Karpas-422 (cell line): ENCODE measurements at regions not wholly inside any gene's neighbourhood (a gene's known extent, or its start where the extent isn't known, plus 50 kb on each side); places are given as distances from the start of the nearest gene placed in this dataset.

Experiments
- DNase-seq: peaks from one replicate; pipeline ENCODE4 v3.0.0-alpha.2; 2015
- H2AFZ ChIP-seq: fragments of 200-600 bp; sonication (generic); 2 replicates; pipeline ENCODE4 v1.6.1; 2014; ENCODE audit warnings: antibody characterized with exemption, low read length, mixed read lengths
- H3K27ac ChIP-seq: fragments of 200-600 bp; sonication (generic); 2 replicates; pipeline ENCODE4 v1.5.1; 2014; ENCODE audit warnings: mild to moderate bottlenecking, low read length, moderate library complexity
- H3K27me3 ChIP-seq: fragments of 200-600 bp; sonication (generic); 2 replicates; pipeline ENCODE4 v1.6.1; 2014; ENCODE audit warnings: low read length, mixed read lengths
- H3K36me3 ChIP-seq: fragments of 200-600 bp; sonication (generic); 2 replicates; pipeline ENCODE4 v1.6.1; 2014; ENCODE audit warnings: low read length, mixed read lengths; ENCODE audit not compliant: insufficient read depth
- H3K4me1 ChIP-seq: fragments of 200-600 bp; sonication (generic); 2 replicates; pipeline ENCODE4 v1.6.1; 2014; ENCODE audit warnings: mild to moderate bottlenecking, low read length, mixed read lengths
- H3K4me2 ChIP-seq: fragments of 200-600 bp; sonication (generic); 2 replicates; pipeline ENCODE4 v1.6.1; 2014; ENCODE audit warnings: low read length, low read depth, mild to moderate bottlenecking; ENCODE audit not compliant: poor library complexity, severe bottlenecking
- H3K4me3 ChIP-seq: fragments of 200-600 bp; sonication (generic); 2 replicates; pipeline ENCODE4 v1.5.1; 2014; ENCODE audit warnings: mild to moderate bottlenecking, antibody characterized with exemption, low read length, mixed read lengths
- H3K79me2 ChIP-seq: fragments of 200-600 bp; sonication (generic); 2 replicates; pipeline ENCODE4 v1.6.1; 2014; ENCODE audit warnings: mild to moderate bottlenecking, low read length, mixed read lengths
- H3K9ac ChIP-seq: fragments of 200-600 bp; sonication (generic); 2 replicates; pipeline ENCODE4 v1.6.0; 2014; ENCODE audit warnings: low read length
- H3K9me2 ChIP-seq: fragments of 200-600 bp; sonication (generic), shearing (Covaris generic); replicated peaks from 2 replicates; pipeline ENCODE4 v1.6.0; 2014; ENCODE audit warnings: mild to moderate bottlenecking, low read length, moderate library complexity; ENCODE audit not compliant: insufficient read depth
- H3K9me3 ChIP-seq: fragments of 300-700, 200-600 bp; sonication (generic); 2 replicates; pipeline ENCODE4 v1.6.1; 2014; ENCODE audit warnings: low read length, mixed read lengths
- H4K20me1 ChIP-seq: fragments of 200-600 bp; sonication (generic); 2 replicates; pipeline ENCODE4 v1.6.1; 2014; ENCODE audit warnings: mild to moderate bottlenecking, antibody characterized with exemption, low read length, low read depth; ENCODE audit not compliant: insufficient read depth

- H3K27ac ChIP-seq = no peak overlapping the region
- H3K36me3 ChIP-seq = no peaks in the 10 kb centered on the region
- H4K20me1 ChIP-seq = no peaks in the 10 kb centered on the region
- DNase-seq = peak; percentile 98
- no peaks in the 10 kb centered on the region for H3K27me3 ChIP-seq
- peaks cover 6% of the 10 kb centered on the region; the same call in 1 of the 2 replicates for H3K9me3 ChIP-seq
- H3K4me1 ChIP-seq = peaks cover 21% of the 10 kb centered on the region
- H3K9me2 ChIP-seq = no peaks in the 10 kb centered on the region
- H3K79me2 ChIP-seq = peaks cover 40% of the 10 kb centered on the region
- peak overlapping the region; percentile 76 for H3K9ac ChIP-seq
- peak overlapping the region; percentile 71 for H3K4me3 ChIP-seq
- H2AFZ ChIP-seq = peak overlapping the region; percentile 88
- H3K4me2 ChIP-seq = peak overlapping the region; percentile 77
These were observed 59.1 kb downstream of the ZNF467 start for GRCh38 chr7:149714081-149714909.

GRCh38 chr7:149713731-149714068 lies 59.7 kb downstream of the ZNF467 start:
- no peaks in the 10 kb centered on the region for H4K20me1 ChIP-seq

DNA sequence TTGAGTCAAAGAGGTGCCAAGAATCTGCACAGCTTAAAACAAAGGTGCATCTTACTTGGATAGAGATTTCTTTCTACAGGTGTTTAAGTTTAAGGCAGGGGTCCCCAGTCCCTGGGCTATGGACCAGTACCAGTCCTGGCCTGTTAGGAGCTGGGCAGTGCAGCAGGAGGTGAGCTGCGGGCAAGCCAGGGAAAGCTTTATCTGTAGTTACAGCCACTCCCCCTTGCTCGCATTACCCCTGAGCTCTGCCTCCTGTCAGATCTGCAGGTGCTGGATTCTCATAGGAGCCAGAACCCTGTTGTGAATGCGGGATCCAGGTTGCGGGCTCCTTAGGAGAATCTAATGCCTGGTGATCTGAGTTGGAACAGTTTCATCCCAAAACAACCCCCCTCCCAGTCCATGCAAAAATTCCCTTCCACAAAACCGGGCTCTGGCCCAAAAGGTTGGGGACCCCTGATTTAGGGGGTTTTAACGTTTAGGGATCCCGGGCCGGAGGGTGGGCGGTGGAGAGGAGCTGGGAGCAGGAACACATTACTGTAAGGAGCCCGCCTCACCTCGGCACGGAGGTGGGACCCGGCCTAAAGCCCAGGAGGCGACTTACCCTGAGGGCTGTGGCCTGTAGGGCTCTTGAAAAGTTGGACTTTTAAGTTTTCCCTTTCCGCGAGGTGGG lies 60.2 kb downstream of the ZNF467 start:
- Histone ChIP-seq H4K20me1 (no peaks in the 10 kb centered on the region), H3K9me2 (no peaks in the 10 kb centered on the region), H3K4me3 (no peak overlapping the region), H3K9ac (no peak overlapping the region), H3K4me2 (no peak overlapping the region), H3K27me3 (no peaks in the 10 kb centered on the region), H2AFZ (no peak overlapping the region), H3K79me2 (peaks cover 31% of the 10 kb centered on the region), H3K9me3 (peaks cover 6% of the 10 kb centered on the region; the same call in 1 of the 2 replicates), H3K27ac (no peak overlapping the region), H3K36me3 (no peaks in the 10 kb centered on the region), H3K4me1 (peaks cover 21% of the 10 kb centered on the region)
- DNase-seq = no peak

More at GRCh38 chr7:149713731-149714068, 59.7 kb downstream of the ZNF467 start:
- Histone ChIP-seq H3K9me3 (peaks cover 6% of the 10 kb centered on the region; the same call in 1 of the 2 replicates), H3K27me3 (no peaks in the 10 kb centered on the region), H3K4me2 (peak overlapping the region; percentile 77), H3K79me2 (peaks cover 34% of the 10 kb centered on the region), H3K36me3 (no peaks in the 10 kb centered on the region), H3K4me3 (peak overlapping the region; percentile 71; the same call in 1 of the 2 replicates), H3K27ac (no peak overlapping the region), H2AFZ (no peak overlapping the region), H3K9ac (no peak overlapping the region; the same call in 1 of the 2 replicates), H3K4me1 (peaks cover 21% of the 10 kb centered on the region), H3K9me2 (no peaks in the 10 kb centered on the region)
- DNase-seq = no peak

DNA sequence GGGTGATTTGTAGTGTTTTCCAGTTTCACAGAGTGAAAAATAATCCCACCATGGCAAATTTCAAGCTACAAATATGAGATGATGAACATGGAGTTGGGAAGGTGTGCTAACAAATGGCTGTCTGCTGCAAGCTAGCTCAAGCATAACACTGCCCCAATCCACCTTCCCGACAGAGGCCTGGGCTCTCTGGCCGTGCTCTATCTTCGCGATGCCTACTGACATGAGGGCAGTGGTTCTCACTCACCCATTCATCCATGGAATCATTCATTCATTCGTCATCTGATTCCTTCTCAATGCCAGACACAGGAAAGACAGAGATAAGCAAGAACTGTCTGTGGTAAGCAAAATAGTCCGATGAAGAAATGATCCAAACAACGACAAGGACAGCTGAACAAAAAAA lies 65.4 kb downstream of the ZNF467 start:
- H3K9me2 ChIP-seq = no peaks in the 10 kb centered on the region
- no peak overlapping the region for H3K27ac ChIP-seq
- H4K20me1 ChIP-seq = no peaks in the 10 kb centered on the region
- no peak for DNase-seq
- no peaks in the 10 kb centered on the region for H3K79me2 ChIP-seq
- H3K9ac ChIP-seq = no peak overlapping the region
- no peaks in the 10 kb centered on the region for H3K27me3 ChIP-seq
- no peaks in the 10 kb centered on the region for H3K36me3 ChIP-seq
- H3K4me1 ChIP-seq = peaks cover 7% of the 10 kb centered on the region; the same call in 1 of the 2 replicates
- H3K9me3 ChIP-seq = peaks cover 6% of the 10 kb centered on the region; the same call in 1 of the 2 replicates
- H3K4me2 ChIP-seq = no peak overlapping the region
- H2AFZ ChIP-seq = no peak overlapping the region
- H3K4me3 ChIP-seq = no peak overlapping the region

GRCh38 chr7:149707448-149707886 lies 65.9 kb downstream of the ZNF467 start:
- peaks cover 6% of the 10 kb centered on the region; the same call in 1 of the 2 replicates for H3K9me3 ChIP-seq
- H3K36me3 ChIP-seq = no peaks in the 10 kb centered on the region
- no peak for DNase-seq
- no peaks in the 10 kb centered on the region for H3K27me3 ChIP-seq
- H3K4me1 ChIP-seq = peaks cover 7% of the 10 kb centered on the region; the same call in 1 of the 2 replicates
- H2AFZ ChIP-seq = no peak overlapping the region
- no peaks in the 10 kb centered on the region for H4K20me1 ChIP-seq
- no peak overlapping the region for H3K27ac ChIP-seq
- no peaks in the 10 kb centered on the region for H3K79me2 ChIP-seq
- H3K9ac ChIP-seq = no peak overlapping the region
- H3K4me3 ChIP-seq = no peak overlapping the region
- no peak overlapping the region for H3K4me2 ChIP-seq
- H3K9me2 ChIP-seq = no peaks in the 10 kb centered on the region

- Histone ChIP-seq H3K9me2 (no peaks in the 10 kb centered on the region), H3K4me2 (no peak overlapping the region), H3K9me3 (peaks cover 4% of the 10 kb centered on the region; the same call in 1 of the 2 replicates), H3K27ac (no peak overlapping the region), H3K79me2 (no peaks in the 10 kb centered on the region), H4K20me1 (no peaks in the 10 kb centered on the region), H2AFZ (no peak overlapping the region), H3K4me1 (peaks cover 7% of the 10 kb centered on the region; the same call in 1 of the 2 replicates), H3K36me3 (no peaks in the 10 kb centered on the region), H3K9ac (no peak overlapping the region), H3K27me3 (no peaks in the 10 kb centered on the region), H3K4me3 (no peak overlapping the region)
- DNase-seq = no peak
These were observed 67.0 kb downstream of the ZNF467 start for GRCh38 chr7:149706398-149706797.

DNA sequence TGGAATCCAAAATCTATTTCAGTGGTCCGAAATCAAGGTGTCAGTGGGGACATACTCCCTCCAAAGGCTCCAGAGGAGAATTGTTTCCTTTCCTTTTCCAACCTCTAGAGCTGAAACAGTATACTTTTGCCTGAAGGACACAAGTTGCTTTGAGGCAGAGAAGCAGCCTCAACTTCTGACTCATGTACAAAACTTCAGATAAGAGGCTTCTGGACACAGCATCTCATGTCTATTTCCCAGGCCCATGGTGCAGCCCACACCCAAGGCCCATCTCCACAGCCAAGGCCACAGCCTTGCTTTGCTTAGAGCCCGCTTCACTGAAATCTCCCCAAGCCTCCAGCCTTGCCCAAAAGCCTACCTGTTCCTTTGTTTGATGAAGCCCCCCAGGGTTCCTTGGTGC lies 68.9 kb downstream of the ZNF467 start:
- Histone ChIP-seq H3K4me1 (peaks cover 7% of the 10 kb centered on the region; the same call in 1 of the 2 replicates), H3K9me2 (no peaks in the 10 kb centered on the region), H3K9me3 (no peaks in the 10 kb centered on the region), H3K27me3 (no peaks in the 10 kb centered on the region), H2AFZ (no peak overlapping the region), H3K9ac (no peak overlapping the region), H3K4me2 (no peak overlapping the region), H4K20me1 (no peaks in the 10 kb centered on the region), H3K4me3 (no peak overlapping the region), H3K79me2 (no peaks in the 10 kb centered on the region), H3K36me3 (no peaks in the 10 kb centered on the region), H3K27ac (no peak overlapping the region)
- DNase-seq = no peak

DNA sequence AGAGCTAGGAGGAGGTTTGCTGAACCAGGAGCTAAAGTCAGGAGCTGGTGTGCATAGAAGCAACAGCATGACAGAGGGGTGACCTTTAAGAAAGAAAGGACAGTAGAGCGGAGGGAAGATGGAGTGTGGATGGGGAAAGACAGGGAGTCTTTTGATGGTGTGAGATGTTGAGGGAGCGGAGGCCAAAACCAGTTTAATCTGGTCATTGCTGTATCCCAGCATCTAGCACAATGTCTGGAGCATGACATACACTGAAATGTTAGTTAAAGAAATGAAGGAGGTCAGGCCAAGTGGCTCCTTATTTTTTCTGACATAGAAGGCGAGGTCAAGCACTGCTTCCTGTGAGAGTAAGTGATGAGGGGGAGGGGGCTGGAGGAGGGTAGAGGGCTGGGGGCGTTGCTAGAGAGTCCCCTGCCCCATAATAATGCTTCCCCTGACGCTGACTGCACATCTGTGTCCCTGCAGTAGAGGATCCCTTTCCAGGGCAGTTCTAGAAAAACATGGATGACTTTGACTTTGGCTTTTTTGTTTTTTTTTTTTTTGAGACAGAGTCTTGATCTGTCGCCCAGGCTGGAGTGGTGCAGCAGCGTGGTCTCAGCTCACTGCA lies 70.2 kb downstream of the ZNF467 start:
- Histone ChIP-seq H3K9me3 (no peaks in the 10 kb centered on the region), H3K27ac (no peak overlapping the region), H3K36me3 (no peaks in the 10 kb centered on the region), H3K27me3 (no peaks in the 10 kb centered on the region), H2AFZ (no peak overlapping the region), H3K9me2 (no peaks in the 10 kb centered on the region), H4K20me1 (no peaks in the 10 kb centered on the region), H3K4me1 (peaks cover 7% of the 10 kb centered on the region; the same call in 1 of the 2 replicates), H3K4me3 (no peak overlapping the region), H3K4me2 (no peak overlapping the region), H3K79me2 (no peaks in the 10 kb centered on the region), H3K9ac (no peak overlapping the region)
- no peak for DNase-seq
